Tibial nerve (tissue), 4 donors: ENCODE measurements at regions not wholly inside any gene's neighbourhood (a gene's known extent, or its start where the extent isn't known, plus 50 kb on each side); places are given as distances from the start of the nearest gene placed in this dataset.

ENCODE experiments used
- EP300 ChIP-seq, 2 donors: sonication (generic); formaldehyde crosslinking; IDR thresholded peaks; one replicate each; pipeline ENCODE4 v1.6.1; 2017; ENCODE audit warnings: antibody characterized with exemption in 2 of 2, mild to moderate bottlenecking in 1 of 2
- POLR2A ChIP-seq, 2 donors: fragments of 450-650 bp; IDR thresholded peaks; one replicate each; pipeline ENCODE4 v1.6.1; 2017; ENCODE audit warnings: antibody characterized with exemption in 2 of 2, mild to moderate bottlenecking in 2 of 2, moderate library complexity in 2 of 2
- TF ChIP-seq, protein P1 (sequence below), 5 experiments: fragments of 200-600 bp in 3 of 5; fragments of 450-650 bp in 2 of 5; sonication (generic) in 3 of 5; IDR thresholded peaks; one replicate each; pipeline ENCODE4 v1.5.1; 2016 to 2019; ENCODE audit warnings: antibody characterized with exemption in 5 of 5, mild to moderate bottlenecking in 3 of 5, moderate library complexity in 2 of 5

DNA sequence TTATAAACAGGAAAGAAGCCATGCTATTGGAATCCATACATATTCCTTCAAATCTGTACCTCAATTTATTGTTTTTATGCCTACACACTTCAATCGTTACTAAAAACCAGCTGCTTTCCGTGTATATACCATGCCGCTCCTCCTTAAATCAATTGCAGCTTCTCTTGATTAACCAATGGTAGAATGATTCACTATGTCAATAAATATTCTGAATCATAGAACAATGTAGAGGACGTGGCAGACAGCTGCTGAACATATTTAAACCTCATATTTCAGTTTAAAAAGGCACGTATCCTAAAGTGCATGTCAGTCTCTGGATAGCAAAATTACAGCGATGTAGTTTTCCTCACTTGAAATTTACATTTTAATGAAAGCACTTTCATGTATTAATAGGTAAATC is 100.4 kb downstream of the MRPL39 start:
- TF ChIP-seq, protein P1, sequence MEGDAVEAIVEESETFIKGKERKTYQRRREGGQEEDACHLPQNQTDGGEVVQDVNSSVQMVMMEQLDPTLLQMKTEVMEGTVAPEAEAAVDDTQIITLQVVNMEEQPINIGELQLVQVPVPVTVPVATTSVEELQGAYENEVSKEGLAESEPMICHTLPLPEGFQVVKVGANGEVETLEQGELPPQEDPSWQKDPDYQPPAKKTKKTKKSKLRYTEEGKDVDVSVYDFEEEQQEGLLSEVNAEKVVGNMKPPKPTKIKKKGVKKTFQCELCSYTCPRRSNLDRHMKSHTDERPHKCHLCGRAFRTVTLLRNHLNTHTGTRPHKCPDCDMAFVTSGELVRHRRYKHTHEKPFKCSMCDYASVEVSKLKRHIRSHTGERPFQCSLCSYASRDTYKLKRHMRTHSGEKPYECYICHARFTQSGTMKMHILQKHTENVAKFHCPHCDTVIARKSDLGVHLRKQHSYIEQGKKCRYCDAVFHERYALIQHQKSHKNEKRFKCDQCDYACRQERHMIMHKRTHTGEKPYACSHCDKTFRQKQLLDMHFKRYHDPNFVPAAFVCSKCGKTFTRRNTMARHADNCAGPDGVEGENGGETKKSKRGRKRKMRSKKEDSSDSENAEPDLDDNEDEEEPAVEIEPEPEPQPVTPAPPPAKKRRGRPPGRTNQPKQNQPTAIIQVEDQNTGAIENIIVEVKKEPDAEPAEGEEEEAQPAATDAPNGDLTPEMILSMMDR (IDR thresholded peaks at IDR 0.05): no peak
- TF ChIP-seq POLR2A (IDR thresholded peaks at IDR 0.05) (no peak), EP300 (IDR thresholded peaks at IDR 0.05) (no peak)
